GM18909 (cell line): ENCODE measurements at regions not wholly inside any gene's neighbourhood (a gene's known extent, or its start where the extent isn't known, plus 50 kb on each side); places are given as distances from the start of the nearest gene placed in this dataset.

Experiments used
- ATAC-seq: cut with Tn5 transposase; IDR thresholded peaks from one replicate; pipeline ENCODE4 v1.9.1; 2021; ENCODE audit warnings: mild to moderate bottlenecking; ENCODE audit not compliant: unreplicated experiment, poor library complexity

GRCh38 chr4:124414276-124415040 lies 298.1 kb downstream of the ANKRD50 start:
- ATAC-seq = no peak

GRCh38 chr4:124415146-124415545 lies 297.4 kb downstream of the ANKRD50 start:
- no peak for ATAC-seq

- ATAC-seq = no peak
Observed at GRCh38 chr4:124417371-124417770, 295.2 kb downstream of the ANKRD50 start.

- no peak for ATAC-seq
Observed at GRCh38 chr4:124420166-124420695, 292.3 kb downstream of the ANKRD50 start.

GRCh38 chr4:124423160-124423559 lies 289.4 kb downstream of the ANKRD50 start:
- no peak for ATAC-seq

- ATAC-seq = no peak
Observed at GRCh38 chr4:124426279-124426678, 286.3 kb downstream of the ANKRD50 start.

- no peak for ATAC-seq
Observed at GRCh38 chr4:124427095-124427767, 285.3 kb downstream of the ANKRD50 start.

- no peak for ATAC-seq
Observed at GRCh38 chr4:124428648-124429047, 283.9 kb downstream of the ANKRD50 start.

GRCh38 chr4:124429746-124430250 lies 282.7 kb downstream of the ANKRD50 start:
- no peak for ATAC-seq

- ATAC-seq = no peak
Observed at GRCh38 chr4:124431653-124432192, 280.8 kb downstream of the ANKRD50 start.

GRCh38 chr4:124432500-124432899 lies 280.0 kb downstream of the ANKRD50 start:
- no peak for ATAC-seq

GRCh38 chr4:124433044-124433443 lies 279.5 kb downstream of the ANKRD50 start:
- ATAC-seq = no peak

- no peak for ATAC-seq
Observed at GRCh38 chr4:124433500-124433899, 279.0 kb downstream of the ANKRD50 start.

- no peak for ATAC-seq
Observed at GRCh38 chr4:124435274-124435950, 277.1 kb downstream of the ANKRD50 start.

- no peak for ATAC-seq
Observed at GRCh38 chr4:124437853-124438495, 274.6 kb downstream of the ANKRD50 start.

GRCh38 chr4:124445071-124445470 lies 267.5 kb downstream of the ANKRD50 start:
- ATAC-seq = no peak

GRCh38 chr4:124449881-124450280 lies 262.7 kb downstream of the ANKRD50 start:
- ATAC-seq = no peak

GRCh38 chr4:124450851-124451250 lies 261.7 kb downstream of the ANKRD50 start:
- no peak for ATAC-seq

- no peak for ATAC-seq
Observed at GRCh38 chr4:124454772-124455270, 257.7 kb downstream of the ANKRD50 start.

- ATAC-seq = no peak
Observed at GRCh38 chr4:124455671-124456070, 256.9 kb downstream of the ANKRD50 start.
